Lower leg skin (tissue), 3 donors: ENCODE measurements at regions not wholly inside any gene's neighbourhood (a gene's known extent, or its start where the extent isn't known, plus 50 kb on each side); places are given as distances from the start of the nearest gene placed in this dataset.

Experiments
- POLR2A ChIP-seq, 2 donors: fragments of 450-650 bp; IDR thresholded peaks; one replicate each; pipeline ENCODE4 v1.6.1; 2016 to 2017; ENCODE audit warnings: antibody characterized with exemption in 2 of 2, mild to moderate bottlenecking in 1 of 2, moderate library complexity in 1 of 2
- TF ChIP-seq, protein P1 (sequence below), 3 donors: fragments of 450-650 bp; IDR thresholded peaks; one replicate each; pipeline ENCODE4 v1.5.1; 2016; ENCODE audit warnings: antibody characterized with exemption in 3 of 3, mild to moderate bottlenecking in 3 of 3, moderate library complexity in 2 of 3

DNA sequence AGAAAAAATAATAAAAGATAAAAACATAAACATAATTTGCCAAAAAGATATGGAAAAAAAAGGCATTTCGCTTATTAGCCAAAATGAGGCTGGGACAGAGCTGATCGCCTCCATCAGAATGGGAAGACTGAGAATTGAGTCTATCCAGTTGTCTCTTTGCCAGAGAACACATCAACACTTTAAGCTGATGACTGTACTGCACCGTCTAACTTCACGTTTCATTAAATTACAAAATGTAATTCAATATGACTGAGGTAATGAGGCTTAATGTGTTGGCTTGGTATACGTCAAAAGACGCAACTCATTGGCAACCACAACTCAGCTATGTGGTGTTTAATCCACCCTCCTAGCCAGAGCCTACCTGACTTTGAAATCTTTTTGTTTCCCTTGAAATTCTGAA is 462.7 kb upstream of the CD180 start:
- TF ChIP-seq, protein P1, sequence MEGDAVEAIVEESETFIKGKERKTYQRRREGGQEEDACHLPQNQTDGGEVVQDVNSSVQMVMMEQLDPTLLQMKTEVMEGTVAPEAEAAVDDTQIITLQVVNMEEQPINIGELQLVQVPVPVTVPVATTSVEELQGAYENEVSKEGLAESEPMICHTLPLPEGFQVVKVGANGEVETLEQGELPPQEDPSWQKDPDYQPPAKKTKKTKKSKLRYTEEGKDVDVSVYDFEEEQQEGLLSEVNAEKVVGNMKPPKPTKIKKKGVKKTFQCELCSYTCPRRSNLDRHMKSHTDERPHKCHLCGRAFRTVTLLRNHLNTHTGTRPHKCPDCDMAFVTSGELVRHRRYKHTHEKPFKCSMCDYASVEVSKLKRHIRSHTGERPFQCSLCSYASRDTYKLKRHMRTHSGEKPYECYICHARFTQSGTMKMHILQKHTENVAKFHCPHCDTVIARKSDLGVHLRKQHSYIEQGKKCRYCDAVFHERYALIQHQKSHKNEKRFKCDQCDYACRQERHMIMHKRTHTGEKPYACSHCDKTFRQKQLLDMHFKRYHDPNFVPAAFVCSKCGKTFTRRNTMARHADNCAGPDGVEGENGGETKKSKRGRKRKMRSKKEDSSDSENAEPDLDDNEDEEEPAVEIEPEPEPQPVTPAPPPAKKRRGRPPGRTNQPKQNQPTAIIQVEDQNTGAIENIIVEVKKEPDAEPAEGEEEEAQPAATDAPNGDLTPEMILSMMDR (IDR thresholded peaks at IDR 0.05): no peak
- no peak for TF ChIP-seq POLR2A (IDR thresholded peaks at IDR 0.05)
